ENCODE measurements at regions not wholly inside any gene's neighbourhood (a gene's known extent, or its start where the extent isn't known, plus 50 kb on each side); places are given as distances from the start of the nearest gene placed in this dataset.

DNA sequence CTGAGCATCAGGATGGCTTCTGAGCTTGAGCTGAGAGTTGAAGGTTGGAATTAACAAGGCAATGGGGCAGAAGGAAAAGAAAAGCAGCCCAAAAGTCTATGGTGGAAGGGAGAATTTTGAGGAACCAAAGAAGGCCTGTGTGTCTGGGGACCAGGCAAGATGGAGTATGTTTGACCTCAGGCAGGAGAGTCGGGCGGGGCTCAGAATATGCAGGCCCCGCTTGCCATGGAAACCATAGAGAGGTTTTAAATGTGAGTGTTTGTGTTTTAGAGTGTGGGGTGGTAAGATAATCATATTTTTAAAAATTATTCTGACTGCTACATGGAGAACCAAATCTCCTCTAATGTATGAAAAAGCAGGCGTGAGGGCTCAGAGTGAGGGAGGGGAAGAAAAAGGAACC lies 174.0 kb upstream of the PPP2R2B start:
- TF ChIP-seq, protein P1, sequence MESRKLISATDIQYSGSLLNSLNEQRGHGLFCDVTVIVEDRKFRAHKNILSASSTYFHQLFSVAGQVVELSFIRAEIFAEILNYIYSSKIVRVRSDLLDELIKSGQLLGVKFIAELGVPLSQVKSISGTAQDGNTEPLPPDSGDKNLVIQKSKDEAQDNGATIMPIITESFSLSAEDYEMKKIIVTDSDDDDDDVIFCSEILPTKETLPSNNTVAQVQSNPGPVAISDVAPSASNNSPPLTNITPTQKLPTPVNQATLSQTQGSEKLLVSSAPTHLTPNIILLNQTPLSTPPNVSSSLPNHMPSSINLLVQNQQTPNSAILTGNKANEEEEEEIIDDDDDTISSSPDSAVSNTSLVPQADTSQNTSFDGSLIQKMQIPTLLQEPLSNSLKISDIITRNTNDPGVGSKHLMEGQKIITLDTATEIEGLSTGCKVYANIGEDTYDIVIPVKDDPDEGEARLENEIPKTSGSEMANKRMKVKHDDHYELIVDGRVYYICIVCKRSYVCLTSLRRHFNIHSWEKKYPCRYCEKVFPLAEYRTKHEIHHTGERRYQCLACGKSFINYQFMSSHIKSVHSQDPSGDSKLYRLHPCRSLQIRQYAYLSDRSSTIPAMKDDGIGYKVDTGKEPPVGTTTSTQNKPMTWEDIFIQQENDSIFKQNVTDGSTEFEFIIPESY (IDR thresholded peaks at IDR 0.05; ENCODE audit: borderline replicate concordance, low read depth) = no peak
- TF ChIP-seq, protein P2, sequence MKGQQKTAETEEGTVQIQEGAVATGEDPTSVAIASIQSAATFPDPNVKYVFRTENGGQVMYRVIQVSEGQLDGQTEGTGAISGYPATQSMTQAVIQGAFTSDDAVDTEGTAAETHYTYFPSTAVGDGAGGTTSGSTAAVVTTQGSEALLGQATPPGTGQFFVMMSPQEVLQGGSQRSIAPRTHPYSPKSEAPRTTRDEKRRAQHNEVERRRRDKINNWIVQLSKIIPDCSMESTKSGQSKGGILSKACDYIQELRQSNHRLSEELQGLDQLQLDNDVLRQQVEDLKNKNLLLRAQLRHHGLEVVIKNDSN (IDR thresholded peaks at IDR 0.05; ENCODE audit: borderline replicate concordance, low read depth) = no peak
- no peak for TF ChIP-seq GATA2 (CRISPR knock-in tag; IDR thresholded peaks at IDR 0.05)
- no peak for TF ChIP-seq RXRA (IDR thresholded peaks at IDR 0.05; ENCODE audit: borderline replicate concordance, low read depth)
- TF ChIP-seq YY1 (IDR thresholded peaks at IDR 0.05; ENCODE audit: low read depth) = no peak
- TF ChIP-seq SMC3 (IDR thresholded peaks at IDR 0.05; ENCODE audit: low read depth, low read length) = no peak
- no peak for TF ChIP-seq FOXM1 (IDR thresholded peaks at IDR 0.05; ENCODE audit: low read depth)
- no peak for TF ChIP-seq ELF1 (IDR thresholded peaks at IDR 0.05)
- TF ChIP-seq TCF12 (IDR thresholded peaks at IDR 0.05) = no peak
- TF ChIP-seq FOSL2 (IDR thresholded peaks at IDR 0.05; ENCODE audit: borderline replicate concordance, low read depth) = no peak
- Histone ChIP-seq H3K9me3 (no peaks in the 10 kb centered on the region), H2AFZ (ENCODE audit: low read depth) (no peak overlapping the region), H3K4me2 (no peak overlapping the region), H3K36me3 (replicated peaks in 1 of 2; ENCODE audit: control insufficient read depth in 1 of 2, insufficient read depth in 2 of 2, low read length in 1 of 2) (no peaks in the 10 kb centered on the region), H3K4me1 (ENCODE audit: control insufficient read depth in 1 of 2, insufficient read depth in 2 of 2, low read depth in 1 of 2, low read length in 1 of 2) (peaks cover 0 to 13% of the 10 kb centered on the region in 2 experiments; a peak in 1 of 4 replicates), H3K4me3 (ENCODE audit: low read depth in 2 of 2, low read length in 1 of 2) (no peak overlapping the region), H3K9me2 (no peaks in the 10 kb centered on the region), H4K20me1 (ENCODE audit: insufficient read depth) (no peaks in the 10 kb centered on the region), H3K27me3 (ENCODE audit: insufficient read depth) (peaks cover 8% of the 10 kb centered on the region; the same call in 1 of the 2 replicates), H3K27ac (ENCODE audit: low read depth in 2 of 2, low read length in 1 of 2) (no peak overlapping the region), H3K9ac (no peak overlapping the region), H3F3A (replicated peaks; ENCODE audit: insufficient read depth) (no peaks in the 10 kb centered on the region), H3K79me2 (ENCODE audit: insufficient read depth) (no peaks in the 10 kb centered on the region)
- WGBS (ENCODE audit: low lambda C conversion rate) = 70% methylated on average over 4 of the region's 4 CpGs
- DNase-seq = no peak
- ChIA-PET POLR2A (no interaction called here), CTCF (interaction anchor here (1.9 kb wide), 1 partner anchor 10 kb away, joined by 6 read pairs; no protein-coding TSS in a partner anchor)

DNA sequence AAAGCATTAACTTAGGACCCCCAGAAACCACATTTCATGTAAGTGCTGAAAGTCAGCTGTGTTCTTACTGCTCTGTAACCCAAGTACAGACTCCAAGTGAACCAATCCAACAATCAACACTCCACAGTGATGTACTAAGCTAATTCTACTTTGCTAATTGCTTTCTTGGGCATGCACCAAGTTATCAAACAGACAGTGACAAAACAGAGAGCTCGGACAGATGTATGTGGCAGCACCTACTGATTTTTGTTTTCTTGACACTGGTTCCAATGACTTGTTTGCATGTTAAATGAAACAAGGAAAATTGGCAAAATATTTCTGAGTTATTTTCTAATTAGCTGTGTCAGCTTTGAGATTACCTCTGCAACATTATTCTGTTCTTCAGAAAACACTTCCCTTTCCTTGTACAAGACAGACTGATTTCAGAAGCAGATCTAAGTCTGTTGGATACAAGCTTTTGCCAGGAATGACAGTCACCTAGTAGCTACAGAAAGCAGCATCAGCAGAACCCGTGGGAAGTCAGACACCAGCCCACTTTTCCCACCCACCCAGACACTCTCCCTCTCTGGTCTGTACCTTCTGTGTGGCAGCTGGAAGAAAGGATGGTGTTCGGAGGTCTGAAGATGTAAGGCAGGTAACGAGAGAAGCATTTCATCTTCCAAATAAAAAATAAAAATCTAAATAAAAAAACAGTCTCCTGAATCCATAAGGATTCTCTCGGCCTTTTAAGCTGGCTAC lies 176.7 kb upstream of the PPP2R2B start:
- Histone ChIP-seq H3K9me3 (no peaks in the 10 kb centered on the region), H3K79me2 (ENCODE audit: insufficient read depth) (no peaks in the 10 kb centered on the region), H3K4me3 (ENCODE audit: low read depth in 2 of 2, low read length in 1 of 2) (no peak overlapping the region; a peak in 1 of 4 replicates), H3K9ac (no peak overlapping the region), H3K27ac (ENCODE audit: low read depth in 2 of 2, low read length in 1 of 2) (peak overlapping the region in 1 of 2 experiments; percentile 47; a peak in 2 of 4 replicates), H2AFZ (ENCODE audit: low read depth) (no peak overlapping the region), H3K9me2 (no peaks in the 10 kb centered on the region), H3K27me3 (ENCODE audit: insufficient read depth) (peaks cover 8% of the 10 kb centered on the region; the same call in 1 of the 2 replicates), H3K4me2 (no peak overlapping the region), H4K20me1 (ENCODE audit: insufficient read depth) (no peaks in the 10 kb centered on the region), H3K36me3 (replicated peaks in 1 of 2; ENCODE audit: control insufficient read depth in 1 of 2, insufficient read depth in 2 of 2, low read length in 1 of 2) (no peaks in the 10 kb centered on the region), H3K4me1 (ENCODE audit: control insufficient read depth in 1 of 2, insufficient read depth in 2 of 2, low read depth in 1 of 2, low read length in 1 of 2) (peaks cover 0 to 13% of the 10 kb centered on the region in 2 experiments; a peak in 1 of 4 replicates), H3F3A (replicated peaks; ENCODE audit: insufficient read depth) (no peaks in the 10 kb centered on the region)
- 42% methylated on average over 5 of the region's 5 CpGs for WGBS (ENCODE audit: low lambda C conversion rate)
- TF ChIP-seq NRF1 (IDR thresholded peaks at IDR 0.05; ENCODE audit: low read depth, low read length) = no peak
- TF ChIP-seq EZH2phosphoT487 (IDR thresholded peaks at IDR 0.05; ENCODE audit: borderline replicate concordance, low read depth) = no peak
- TF ChIP-seq GABPA (IDR thresholded peaks at IDR 0.05; ENCODE audit: low read depth) = no peak
- no peak for TF ChIP-seq GATA2 (CRISPR knock-in tag; IDR thresholded peaks at IDR 0.05)
- TF ChIP-seq RAD21 (IDR thresholded peaks at IDR 0.05; ENCODE audit: low read length) = no peak
- TF ChIP-seq JUND (IDR thresholded peaks at IDR 0.05) = no peak
- no peak for TF ChIP-seq RFX5 (IDR thresholded peaks at IDR 0.05; ENCODE audit: low read length)
- no peak for TF ChIP-seq CHD2 (IDR thresholded peaks at IDR 0.05; ENCODE audit: low read length, partially characterized antibody)
- TF ChIP-seq YY1 (IDR thresholded peaks at IDR 0.05; ENCODE audit: low read depth) = no peak
- TF ChIP-seq, protein P3, sequence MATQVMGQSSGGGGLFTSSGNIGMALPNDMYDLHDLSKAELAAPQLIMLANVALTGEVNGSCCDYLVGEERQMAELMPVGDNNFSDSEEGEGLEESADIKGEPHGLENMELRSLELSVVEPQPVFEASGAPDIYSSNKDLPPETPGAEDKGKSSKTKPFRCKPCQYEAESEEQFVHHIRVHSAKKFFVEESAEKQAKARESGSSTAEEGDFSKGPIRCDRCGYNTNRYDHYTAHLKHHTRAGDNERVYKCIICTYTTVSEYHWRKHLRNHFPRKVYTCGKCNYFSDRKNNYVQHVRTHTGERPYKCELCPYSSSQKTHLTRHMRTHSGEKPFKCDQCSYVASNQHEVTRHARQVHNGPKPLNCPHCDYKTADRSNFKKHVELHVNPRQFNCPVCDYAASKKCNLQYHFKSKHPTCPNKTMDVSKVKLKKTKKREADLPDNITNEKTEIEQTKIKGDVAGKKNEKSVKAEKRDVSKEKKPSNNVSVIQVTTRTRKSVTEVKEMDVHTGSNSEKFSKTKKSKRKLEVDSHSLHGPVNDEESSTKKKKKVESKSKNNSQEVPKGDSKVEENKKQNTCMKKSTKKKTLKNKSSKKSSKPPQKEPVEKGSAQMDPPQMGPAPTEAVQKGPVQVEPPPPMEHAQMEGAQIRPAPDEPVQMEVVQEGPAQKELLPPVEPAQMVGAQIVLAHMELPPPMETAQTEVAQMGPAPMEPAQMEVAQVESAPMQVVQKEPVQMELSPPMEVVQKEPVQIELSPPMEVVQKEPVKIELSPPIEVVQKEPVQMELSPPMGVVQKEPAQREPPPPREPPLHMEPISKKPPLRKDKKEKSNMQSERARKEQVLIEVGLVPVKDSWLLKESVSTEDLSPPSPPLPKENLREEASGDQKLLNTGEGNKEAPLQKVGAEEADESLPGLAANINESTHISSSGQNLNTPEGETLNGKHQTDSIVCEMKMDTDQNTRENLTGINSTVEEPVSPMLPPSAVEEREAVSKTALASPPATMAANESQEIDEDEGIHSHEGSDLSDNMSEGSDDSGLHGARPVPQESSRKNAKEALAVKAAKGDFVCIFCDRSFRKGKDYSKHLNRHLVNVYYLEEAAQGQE (IDR thresholded peaks at IDR 0.05; ENCODE audit: low read depth, low read length) = no peak
- no peak for TF ChIP-seq MXI1 (IDR thresholded peaks at IDR 0.05; ENCODE audit: low read depth, low read length)
- no peak for TF ChIP-seq POLR2AphosphoS5 (IDR thresholded peaks at IDR 0.05; ENCODE audit: low read depth, low read length)
- TF ChIP-seq EP300 (IDR thresholded peaks at IDR 0.05; ENCODE audit: borderline replicate concordance in 1 of 2, low read depth in 1 of 2, low read length in 1 of 2) = no peak
- ChIA-PET CTCF (interaction anchor here (1.0 to 2.1 kb wide), 6 partner anchors 11 to 513 kb away, joined by 3 to 8 read pairs (median 4); no protein-coding TSS in a partner anchor), POLR2A (no interaction called here)
- no peak for DNase-seq
